ENCODE measurements at regions not wholly inside any gene's neighbourhood (a gene's known extent, or its start where the extent isn't known, plus 50 kb on each side); places are given as distances from the start of the nearest gene placed in this dataset.

DNA sequence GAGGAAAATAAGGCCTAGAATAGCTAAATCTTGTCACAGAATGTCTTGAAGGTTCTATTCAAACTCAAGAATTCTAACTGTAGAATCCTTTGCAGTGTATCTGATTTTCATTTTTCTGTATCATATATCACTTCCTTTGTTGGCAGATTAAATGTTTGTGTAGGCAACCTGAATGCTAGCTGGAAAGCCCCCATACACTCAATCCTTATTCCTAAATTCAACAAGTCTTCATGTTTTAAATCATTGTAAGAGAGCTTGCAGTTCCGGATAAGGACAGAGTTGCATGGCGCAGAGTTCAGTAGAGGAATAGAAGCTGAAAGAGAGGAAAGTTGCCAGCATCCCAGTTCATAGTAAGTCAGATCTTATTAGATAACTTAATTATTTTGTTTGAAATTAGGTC lies 242.0 kb upstream of the SEMA6D start:
- no peak for DNase-seq (ENCODE audit: low spot score, unreplicated experiment)
- no peaks in the 10 kb centered on the region for H3K9me3 Mint-ChIP-seq (ENCODE audit: low read depth)
- H3K4me3 Mint-ChIP-seq (ENCODE audit: low read depth), result no peak overlapping the region
- H3K4me1 Mint-ChIP-seq (ENCODE audit: low read depth), result no peaks in the 10 kb centered on the region
- no peak overlapping the region for H3K27ac Mint-ChIP-seq
- no peaks in the 10 kb centered on the region for H3K36me3 Mint-ChIP-seq (ENCODE audit: insufficient read depth)
- TF ChIP-seq, protein P1, sequence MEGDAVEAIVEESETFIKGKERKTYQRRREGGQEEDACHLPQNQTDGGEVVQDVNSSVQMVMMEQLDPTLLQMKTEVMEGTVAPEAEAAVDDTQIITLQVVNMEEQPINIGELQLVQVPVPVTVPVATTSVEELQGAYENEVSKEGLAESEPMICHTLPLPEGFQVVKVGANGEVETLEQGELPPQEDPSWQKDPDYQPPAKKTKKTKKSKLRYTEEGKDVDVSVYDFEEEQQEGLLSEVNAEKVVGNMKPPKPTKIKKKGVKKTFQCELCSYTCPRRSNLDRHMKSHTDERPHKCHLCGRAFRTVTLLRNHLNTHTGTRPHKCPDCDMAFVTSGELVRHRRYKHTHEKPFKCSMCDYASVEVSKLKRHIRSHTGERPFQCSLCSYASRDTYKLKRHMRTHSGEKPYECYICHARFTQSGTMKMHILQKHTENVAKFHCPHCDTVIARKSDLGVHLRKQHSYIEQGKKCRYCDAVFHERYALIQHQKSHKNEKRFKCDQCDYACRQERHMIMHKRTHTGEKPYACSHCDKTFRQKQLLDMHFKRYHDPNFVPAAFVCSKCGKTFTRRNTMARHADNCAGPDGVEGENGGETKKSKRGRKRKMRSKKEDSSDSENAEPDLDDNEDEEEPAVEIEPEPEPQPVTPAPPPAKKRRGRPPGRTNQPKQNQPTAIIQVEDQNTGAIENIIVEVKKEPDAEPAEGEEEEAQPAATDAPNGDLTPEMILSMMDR (IDR thresholded peaks at IDR 0.05; ENCODE audit: unreplicated experiment), result no peak
- H3K27me3 Mint-ChIP-seq, result no peaks in the 10 kb centered on the region

DNA sequence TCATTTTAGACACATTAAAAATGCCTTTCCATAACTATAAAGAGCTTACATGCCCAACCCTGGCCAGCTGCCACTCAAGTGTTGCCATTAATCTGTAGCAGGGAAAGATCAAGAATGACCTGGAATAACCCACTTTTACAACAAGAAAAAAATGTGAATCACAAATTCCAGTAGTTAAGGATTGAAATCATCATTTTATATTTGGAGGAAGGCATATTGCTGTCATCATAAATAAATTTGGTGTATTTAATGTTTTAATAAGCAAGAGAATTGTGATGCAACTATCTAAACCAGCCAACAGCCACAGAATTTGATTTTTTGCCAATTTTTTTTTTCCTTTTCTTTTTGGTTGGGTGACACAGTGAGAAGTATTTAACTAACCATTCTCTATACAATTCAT lies 240.0 kb upstream of the SEMA6D start:
- TF ChIP-seq, protein P1 (IDR thresholded peaks at IDR 0.05; ENCODE audit: unreplicated experiment), result no peak
- DNase-seq (ENCODE audit: low spot score, unreplicated experiment), result no peak
- Mint-ChIP-seq H3K27ac (no peak overlapping the region), H3K27me3 (no peaks in the 10 kb centered on the region), H3K4me1 (ENCODE audit: low read depth) (no peaks in the 10 kb centered on the region), H3K9me3 (ENCODE audit: low read depth) (no peaks in the 10 kb centered on the region), H3K4me3 (ENCODE audit: low read depth) (no peak overlapping the region), H3K36me3 (ENCODE audit: insufficient read depth) (no peaks in the 10 kb centered on the region)

DNA sequence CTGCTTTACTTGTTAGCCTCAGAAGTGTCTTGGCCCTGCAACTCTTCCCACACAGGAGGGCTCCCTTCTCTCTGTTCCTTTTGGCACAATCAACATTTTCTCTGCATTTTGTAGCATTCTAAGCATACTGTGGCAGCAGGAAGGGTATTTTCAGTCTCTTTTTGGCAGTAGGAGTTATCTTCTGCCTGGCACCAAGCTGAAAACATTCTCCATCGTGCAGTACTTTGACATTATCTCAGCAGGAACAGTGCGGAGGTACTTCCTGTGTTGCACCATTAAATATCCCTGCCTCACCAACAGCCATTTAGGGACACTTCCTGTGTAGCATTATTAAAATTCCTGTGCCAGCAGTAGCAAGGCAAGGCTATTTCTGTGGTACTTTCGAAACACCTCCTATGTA lies 233.2 kb upstream of the SEMA6D start:
- Mint-ChIP-seq H3K4me1 (ENCODE audit: low read depth) (no peaks in the 10 kb centered on the region), H3K9me3 (ENCODE audit: low read depth) (no peaks in the 10 kb centered on the region), H3K36me3 (ENCODE audit: insufficient read depth) (no peaks in the 10 kb centered on the region), H3K27ac (no peak overlapping the region), H3K27me3 (no peaks in the 10 kb centered on the region), H3K4me3 (ENCODE audit: low read depth) (no peak overlapping the region)
- DNase-seq (ENCODE audit: low spot score, unreplicated experiment), result no peak
- TF ChIP-seq, protein P1 (IDR thresholded peaks at IDR 0.05; ENCODE audit: unreplicated experiment), result no peak

DNA sequence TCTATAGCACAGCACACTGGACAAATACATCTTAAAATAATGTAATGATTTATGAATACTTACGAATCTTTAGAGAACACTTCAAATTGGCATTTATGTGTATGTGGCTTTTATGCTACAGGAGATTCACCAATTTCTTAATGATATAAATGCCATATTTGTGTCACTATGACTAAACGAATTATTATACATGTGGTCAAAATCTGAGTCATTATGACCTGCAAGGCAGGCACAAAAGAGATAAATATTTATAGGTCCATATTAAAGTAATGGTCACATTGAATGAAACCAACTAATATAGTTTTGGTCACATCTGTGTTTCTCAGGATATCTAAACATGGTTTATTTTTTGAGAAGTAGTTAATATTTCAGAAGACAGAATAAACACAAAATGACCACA lies 232.3 kb upstream of the SEMA6D start:
- H3K4me3 Mint-ChIP-seq (ENCODE audit: low read depth), result no peak overlapping the region
- no peaks in the 10 kb centered on the region for H3K4me1 Mint-ChIP-seq (ENCODE audit: low read depth)
- H3K36me3 Mint-ChIP-seq (ENCODE audit: insufficient read depth), result no peaks in the 10 kb centered on the region
- no peak overlapping the region for H3K27ac Mint-ChIP-seq
- H3K9me3 Mint-ChIP-seq (ENCODE audit: low read depth), result no peaks in the 10 kb centered on the region
- H3K27me3 Mint-ChIP-seq, result no peaks in the 10 kb centered on the region
- no peak for DNase-seq (ENCODE audit: low spot score, unreplicated experiment)
- TF ChIP-seq, protein P1 (IDR thresholded peaks at IDR 0.05; ENCODE audit: unreplicated experiment), result no peak

DNA sequence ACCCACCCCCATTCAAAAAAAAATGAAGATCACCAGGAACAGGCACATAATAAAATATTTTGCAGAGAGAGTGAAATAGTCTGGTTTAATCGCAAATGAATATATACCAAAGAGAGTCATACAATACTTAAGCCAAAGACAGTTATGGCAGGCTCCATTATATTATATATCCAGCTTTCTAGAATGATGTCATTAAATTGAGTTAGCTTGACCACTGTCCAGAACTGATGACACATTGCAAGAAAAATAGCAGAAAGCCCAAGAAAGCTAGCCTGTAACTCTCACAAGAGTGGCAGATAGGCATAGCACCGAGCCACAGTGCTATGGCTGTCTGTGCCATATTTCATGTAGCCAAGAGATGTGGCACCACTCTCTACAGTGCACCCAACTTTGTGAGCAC lies 231.9 kb upstream of the SEMA6D start:
- DNase-seq (ENCODE audit: low spot score, unreplicated experiment), result no peak
- Mint-ChIP-seq H3K9me3 (ENCODE audit: low read depth) (no peaks in the 10 kb centered on the region), H3K27ac (no peak overlapping the region), H3K36me3 (ENCODE audit: insufficient read depth) (no peaks in the 10 kb centered on the region), H3K4me3 (ENCODE audit: low read depth) (no peak overlapping the region), H3K4me1 (ENCODE audit: low read depth) (no peaks in the 10 kb centered on the region), H3K27me3 (no peaks in the 10 kb centered on the region)
- TF ChIP-seq, protein P1 (IDR thresholded peaks at IDR 0.05; ENCODE audit: unreplicated experiment), result no peak

Data from progenitor cell of endocrine pancreas (in vitro differentiated cells).